CD14-positive monocyte (primary cell): ENCODE measurements at regions not wholly inside any gene's neighbourhood (a gene's known extent, or its start where the extent isn't known, plus 50 kb on each side); places are given as distances from the start of the nearest gene placed in this dataset.

Experiments
- DNase-seq, 3 donors: peaks; one replicate each; pipeline ENCODE4 v3.0.0-alpha.2; 2011 to 2022
- H2AFZ ChIP-seq: 2 replicates; pipeline ENCODE4 v1.6.0; 2012; ENCODE audit warnings: mild to moderate bottlenecking, low read depth, low read length, inconsistent platforms; ENCODE audit not compliant: insufficient read depth, poor library complexity, severe bottlenecking
- H3K27ac ChIP-seq, 2 donors: 1 replicate in 1 of 2; 2 replicates in 1 of 2; pipeline ENCODE4 v1.5.1; 2012 to 2013; ENCODE audit warnings: low read length in 2 of 2, control low read depth in 1 of 2, inconsistent platforms in 1 of 2, low read depth in 1 of 2, mild to moderate bottlenecking in 1 of 2
- H3K27me3 ChIP-seq, 2 donors: one replicate each; pipeline versions ENCODE4 v1.6.0 to v1.6.1; 2011 to 2013; ENCODE audit warnings: low read length in 2 of 2; ENCODE audit not compliant: control insufficient read depth in 2 of 2, insufficient read depth in 2 of 2
- H3K36me3 ChIP-seq, 2 donors: replicated peaks in 1 of 2; 1 replicate in 1 of 2; 2 replicates in 1 of 2; pipeline versions ENCODE4 v1.5.1 to v1.6.1; 2012 to 2013; ENCODE audit warnings: low read length in 2 of 2, control low read depth in 1 of 2, inconsistent platforms in 1 of 2, mild to moderate bottlenecking in 1 of 2; ENCODE audit not compliant: insufficient read depth in 2 of 2, control insufficient read depth in 1 of 2
- H3K4me1 ChIP-seq, 2 donors: 1 replicate in 1 of 2; 2 replicates in 1 of 2; pipeline versions ENCODE4 v1.5.1 to v1.6.1; 2012 to 2013; ENCODE audit warnings: low read length in 2 of 2, control low read depth in 1 of 2, inconsistent platforms in 1 of 2, mild to moderate bottlenecking in 1 of 2, moderate library complexity in 1 of 2; ENCODE audit not compliant: insufficient read depth in 2 of 2, control insufficient read depth in 1 of 2
- H3K4me2 ChIP-seq: replicated peaks from 2 replicates; pipeline ENCODE3; 2012; ENCODE audit warnings: low read length, moderate library complexity, mild to moderate bottlenecking; ENCODE audit not compliant: poor library complexity, severe bottlenecking; ENCODE audit errors: extremely low read depth
- H3K4me3 ChIP-seq, 3 experiments: fragments of 200-600 bp in 1 of 3; sonication (generic) in 1 of 3; replicated peaks in 1 of 3; 1 replicate in 2 of 3; 2 replicates in 1 of 3; pipeline ENCODE4 v1.5.1; 2011 to 2013; ENCODE audit warnings: low read length in 3 of 3, mild to moderate bottlenecking in 3 of 3, control low read depth in 2 of 3, low read depth in 2 of 3, inconsistent platforms in 1 of 3, moderate library complexity in 1 of 3
- H3K79me2 ChIP-seq: 2 replicates; pipeline ENCODE4 v1.6.0; 2012; ENCODE audit warnings: mild to moderate bottlenecking, control low read depth, inconsistent platforms, low read length, moderate library complexity; ENCODE audit not compliant: insufficient read depth
- H3K9ac ChIP-seq: 2 replicates; pipeline ENCODE4 v1.6.0; 2017; ENCODE audit warnings: low read length, mild to moderate bottlenecking; ENCODE audit not compliant: insufficient read depth, poor library complexity, severe bottlenecking
- H3K9me3 ChIP-seq, 2 donors: replicated peaks in 1 of 2; 1 replicate in 1 of 2; 2 replicates in 1 of 2; pipeline versions ENCODE4 v1.5.1 to v1.6.1; 2012 to 2013; ENCODE audit warnings: low read length in 2 of 2, control low read depth in 1 of 2; ENCODE audit not compliant: control insufficient read depth in 1 of 2, insufficient read depth in 1 of 2
- H4K20me1 ChIP-seq: 2 replicates; pipeline ENCODE4 v1.6.0; 2012; ENCODE audit warnings: mild to moderate bottlenecking, low read length, control low read depth, moderate library complexity; ENCODE audit not compliant: insufficient read depth
- H3K27ac Mint-ChIP-seq, 7 donors: one replicate each; pipeline ENCODE4 v1.8.0; 2020; ENCODE audit warnings: mild to moderate bottlenecking in 7 of 7, mixed read lengths in 7 of 7, moderate library complexity in 6 of 7, inconsistent platforms in 2 of 7
- H3K27me3 Mint-ChIP-seq, 3 donors: one replicate each; pipeline ENCODE4 v1.8.0; 2021 to 2022; ENCODE audit warnings: low read depth in 3 of 3, mild to moderate bottlenecking in 3 of 3, mixed read lengths in 3 of 3, moderate library complexity in 3 of 3, inconsistent platforms in 1 of 3
- H3K36me3 Mint-ChIP-seq, 2 donors: one replicate each; pipeline ENCODE4 v1.8.0; 2020; ENCODE audit warnings: mixed read lengths in 2 of 2, inconsistent platforms in 1 of 2, mild to moderate bottlenecking in 1 of 2
- H3K4me1 Mint-ChIP-seq: one replicate; pipeline ENCODE4 v1.8.0; 2020; ENCODE audit warnings: mild to moderate bottlenecking, mixed read lengths
- H3K4me3 Mint-ChIP-seq, 2 donors: one replicate each; pipeline ENCODE4 v1.8.0; 2020; ENCODE audit warnings: mild to moderate bottlenecking in 2 of 2, mixed read lengths in 2 of 2, moderate library complexity in 1 of 2
- H3K9me3 Mint-ChIP-seq, 7 donors: one replicate each; pipeline ENCODE4 v1.8.0; 2020 to 2022; ENCODE audit warnings: mixed read lengths in 7 of 7, mild to moderate bottlenecking in 6 of 7, moderate library complexity in 6 of 7, inconsistent platforms in 2 of 7
- CTCF ChIP-seq: fragments of 200-600 bp; IDR thresholded peaks from one replicate; pipeline ENCODE4 v1.8.0; 2022; ENCODE audit warnings: antibody characterized with exemption, mild to moderate bottlenecking
- WGBS: methylation state at CpG from one replicate; pipeline ENCODE4 v1.1.5; 2013; ENCODE audit warnings: missing lambda C conversion rate; ENCODE audit not compliant: insufficient coverage; 5-methylcytosine and 5-hydroxymethylcytosine counted together
- intact Hi-C, 2 donors: fragments of 100-400 bp; cut with micrococcal nuclease; formaldehyde crosslinking; loops; one replicate each; pipeline versions ENCODE4 v1.15.0 to v1.15.1; 2023

GRCh38 chr16:73408311-73408710 lies 360.4 kb upstream of the ZFHX3 start:
- H3K27ac Mint-ChIP-seq, result no peak overlapping the region
- Histone ChIP-seq H4K20me1 (no peaks in the 10 kb centered on the region), H2AFZ (no peak overlapping the region), H3K27me3 (no peaks in the 10 kb centered on the region), H3K4me1 (no peaks in the 10 kb centered on the region), H3K4me2 (no peak overlapping the region), H3K27ac (no peak overlapping the region), H3K4me3 (no peak overlapping the region), H3K9me3 (no peaks in the 10 kb centered on the region), H3K36me3 (no peaks in the 10 kb centered on the region), H3K79me2 (no peaks in the 10 kb centered on the region), H3K9ac (no peak overlapping the region)
- DNase-seq, result no peak
- no peaks in the 10 kb centered on the region for H3K4me1 Mint-ChIP-seq
- H3K36me3 Mint-ChIP-seq, result no peaks in the 10 kb centered on the region
- H3K4me3 Mint-ChIP-seq, result no peak overlapping the region
- no peak for TF ChIP-seq CTCF
- intact Hi-C loops, result no loop called here
- peaks cover 0 to 3% (median 2%) of the 10 kb centered on the region in 3 donors for H3K27me3 Mint-ChIP-seq
- peaks cover 0 to 3% (median 0%) of the 10 kb centered on the region in 7 donors for H3K9me3 Mint-ChIP-seq
- WGBS, result 88% methylated on average over 7 of the region's 7 CpGs

- no peak overlapping the region for H3K4me2 ChIP-seq
- no peak overlapping the region for H3K27ac Mint-ChIP-seq
- no peak for TF ChIP-seq CTCF
Observed at GRCh38 chr16:73405851-73406250, 357.9 kb upstream of the ZFHX3 start.

More at GRCh38 chr16:73405851-73406250, 357.9 kb upstream of the ZFHX3 start:
- Histone ChIP-seq H2AFZ (no peak overlapping the region), H3K9me3 (no peaks in the 10 kb centered on the region), H3K9ac (no peak overlapping the region), H3K4me1 (no peaks in the 10 kb centered on the region), H3K27me3 (no peaks in the 10 kb centered on the region), H3K4me3 (no peak overlapping the region), H3K79me2 (no peaks in the 10 kb centered on the region), H3K36me3 (no peaks in the 10 kb centered on the region), H4K20me1 (no peaks in the 10 kb centered on the region), H3K27ac (no peak overlapping the region)
- Mint-ChIP-seq H3K27me3 (peaks cover 0 to 3% (median 0%) of the 10 kb centered on the region in 3 donors), H3K36me3 (no peaks in the 10 kb centered on the region), H3K4me3 (no peak overlapping the region), H3K9me3 (peaks cover 0 to 3% (median 0%) of the 10 kb centered on the region in 7 donors), H3K4me1 (no peaks in the 10 kb centered on the region)
- intact Hi-C loops, result no loop called here
- whole genome bisulfite sequencing, result 93% methylated on average over 6 of the region's 11 CpGs
- DNase-seq, result no peak
